ENCODE measurements at regions not wholly inside any gene's neighbourhood (a gene's known extent, or its start where the extent isn't known, plus 50 kb on each side); places are given as distances from the start of the nearest gene placed in this dataset.
A peak's percentile ranks its signal among the peaks of the same experiment; 100 is the strongest.

GRCh38 chr4:165716472-165716871 is 156.6 kb upstream of the TLL1 start:
- FAIRE-seq (no peak), DNase-seq (ENCODE audit: low spot score) (no peak)

- no peak for FAIRE-seq
- no peak for DNase-seq (ENCODE audit: low spot score)
Measured at GRCh38 chr4:165718660-165719059, 154.4 kb upstream of the TLL1 start.

GRCh38 chr4:165720411-165721082 is 152.5 kb upstream of the TLL1 start:
- no peak for FAIRE-seq
- DNase-seq (ENCODE audit: low spot score): no peak

GRCh38 chr4:165721815-165722214 is 151.2 kb upstream of the TLL1 start:
- FAIRE-seq (no peak), DNase-seq (ENCODE audit: low spot score) (no peak)

GRCh38 chr4:165723051-165723795 is 149.8 kb upstream of the TLL1 start:
- DNase-seq (ENCODE audit: low spot score): no peak
- FAIRE-seq: no peak

- no peak for FAIRE-seq
- DNase-seq (ENCODE audit: low spot score): no peak
Measured at GRCh38 chr4:165724786-165725185, 148.3 kb upstream of the TLL1 start.

GRCh38 chr4:165725352-165725751 is 147.7 kb upstream of the TLL1 start:
- DNase-seq (ENCODE audit: low spot score) (no peak), FAIRE-seq (no peak)

GRCh38 chr4:165726831-165727230 is 146.2 kb upstream of the TLL1 start:
- FAIRE-seq (no peak), DNase-seq (ENCODE audit: low spot score) (no peak)

GRCh38 chr4:165737309-165737972 is 135.6 kb upstream of the TLL1 start:
- no peak for FAIRE-seq
- no peak for DNase-seq (ENCODE audit: low spot score)

- DNase-seq (ENCODE audit: low spot score) (peak; percentile 38), FAIRE-seq (peak; percentile 74)
Measured at GRCh38 chr4:165738571-165738970, 134.5 kb upstream of the TLL1 start.

GRCh38 chr4:165740911-165741310 is 132.1 kb upstream of the TLL1 start:
- DNase-seq (ENCODE audit: low spot score) (no peak), FAIRE-seq (no peak)

GRCh38 chr4:165743422-165743821 is 129.6 kb upstream of the TLL1 start:
- FAIRE-seq: no peak

GRCh38 chr4:165744370-165744769 is 128.7 kb upstream of the TLL1 start:
- no peak for DNase-seq (ENCODE audit: low spot score)
- no peak for FAIRE-seq

More at GRCh38 chr4:165743422-165743821, 129.6 kb upstream of the TLL1 start:
- DNase-seq (ENCODE audit: low spot score): no peak

- no peak for FAIRE-seq
Measured at GRCh38 chr4:165748321-165748720, 124.7 kb upstream of the TLL1 start.

GRCh38 chr4:165751882-165752281 is 121.2 kb upstream of the TLL1 start:
- no peak for FAIRE-seq
- no peak for DNase-seq (ENCODE audit: low spot score)

More at GRCh38 chr4:165748321-165748720, 124.7 kb upstream of the TLL1 start:
- no peak for DNase-seq (ENCODE audit: low spot score)

- no peak for FAIRE-seq
- DNase-seq (ENCODE audit: low spot score): no peak
Measured at GRCh38 chr4:165754664-165755063, 118.4 kb upstream of the TLL1 start.

GRCh38 chr4:165756836-165757235 is 116.2 kb upstream of the TLL1 start:
- FAIRE-seq (no peak), DNase-seq (ENCODE audit: low spot score) (no peak)

- FAIRE-seq (no peak), DNase-seq (ENCODE audit: low spot score) (no peak)
Measured at GRCh38 chr4:165757451-165757850, 115.6 kb upstream of the TLL1 start.

GRCh38 chr4:165758086-165758485 is 115.0 kb upstream of the TLL1 start:
- DNase-seq (ENCODE audit: low spot score): no peak
- no peak for FAIRE-seq

GRCh38 chr4:165760182-165760581 is 112.9 kb upstream of the TLL1 start:
- no peak for FAIRE-seq
- DNase-seq (ENCODE audit: low spot score): no peak

GRCh38 chr4:165761963-165762362 is 111.1 kb upstream of the TLL1 start:
- DNase-seq (ENCODE audit: low spot score): peak; percentile 59
- peak; percentile 91 for FAIRE-seq

- peak; percentile 11 for DNase-seq (ENCODE audit: low spot score)
- FAIRE-seq: peak; percentile 71
Measured at GRCh38 chr4:165763640-165764039, 109.4 kb upstream of the TLL1 start.

All from RCC 7860 (cell line).